SH-SY5Y (cell line): ENCODE measurements at regions not wholly inside any gene's neighbourhood (a gene's known extent, or its start where the extent isn't known, plus 50 kb on each side); places are given as distances from the start of the nearest gene placed in this dataset.

Source experiments
- GATA2 ChIP-seq: IDR thresholded peaks from 2 replicates; pipeline ENCODE4 v1.6.1; 2011; ENCODE audit warnings: mild to moderate bottlenecking, low read depth, low read length
- GATA3 ChIP-seq: IDR thresholded peaks from 2 replicates; pipeline ENCODE4 v1.6.1; 2011; ENCODE audit warnings: low read depth, mild to moderate bottlenecking, low read length, moderate library complexity

DNA sequence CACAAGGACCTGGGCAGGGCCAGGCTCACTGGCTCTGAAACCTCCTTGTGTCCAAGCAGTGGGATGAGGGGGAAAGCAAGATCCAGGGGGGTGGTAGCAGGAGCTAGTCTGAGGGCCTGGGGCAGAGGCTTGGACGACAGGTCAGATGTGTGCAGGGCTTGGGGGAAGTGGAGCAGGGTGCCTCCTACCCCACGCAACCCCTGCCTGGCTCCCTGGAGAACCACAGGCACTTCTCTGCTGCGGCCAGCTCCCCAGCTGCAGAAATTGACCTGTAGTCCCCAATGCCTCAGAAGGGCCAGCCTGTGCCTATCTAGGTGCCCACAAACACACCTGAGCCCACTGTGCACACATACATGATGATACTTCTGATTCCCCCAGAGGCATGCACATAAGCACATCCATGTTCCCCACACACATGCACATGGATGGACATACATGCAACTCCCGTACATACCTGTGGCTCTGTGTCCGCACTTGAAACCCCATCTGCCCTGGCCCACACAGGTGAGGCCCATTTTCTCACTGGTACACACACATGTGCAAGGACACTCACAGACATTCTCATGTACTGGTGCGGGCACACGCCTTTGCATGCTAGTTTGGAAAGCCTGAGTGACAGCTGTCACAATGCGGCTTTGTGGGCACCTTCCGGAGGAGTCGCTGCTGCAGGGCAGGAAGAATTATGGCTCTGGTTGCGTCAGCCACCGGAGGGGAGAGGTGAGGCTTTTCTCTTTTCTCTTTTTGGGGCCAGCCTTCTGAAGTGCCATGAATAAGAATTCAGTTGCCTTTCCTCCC, 247.2 kb upstream of the CSF3R start:
- no peak for TF ChIP-seq GATA2
- no peak for TF ChIP-seq GATA3

DNA sequence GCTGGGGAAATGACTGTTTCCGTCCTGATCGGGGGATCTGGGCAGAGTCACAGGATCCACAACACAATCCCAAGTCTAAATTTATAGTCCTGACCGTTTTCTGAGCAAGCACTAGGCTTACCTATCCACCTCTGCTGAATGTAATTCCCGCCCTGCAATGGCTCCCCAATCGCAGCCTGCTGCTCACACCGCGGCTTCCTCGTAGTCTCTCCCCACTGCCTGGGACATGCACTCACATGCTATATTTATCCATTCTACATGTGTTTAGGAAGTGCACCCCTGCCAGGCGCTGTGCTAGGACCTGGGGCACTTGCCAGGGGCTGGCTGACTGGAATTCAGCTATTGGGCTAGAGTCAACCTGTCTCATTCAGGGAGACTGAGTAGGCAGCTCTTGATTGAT, 246.6 kb upstream of the CSF3R start:
- TF ChIP-seq GATA2 (no peak), GATA3 (no peak)

DNA sequence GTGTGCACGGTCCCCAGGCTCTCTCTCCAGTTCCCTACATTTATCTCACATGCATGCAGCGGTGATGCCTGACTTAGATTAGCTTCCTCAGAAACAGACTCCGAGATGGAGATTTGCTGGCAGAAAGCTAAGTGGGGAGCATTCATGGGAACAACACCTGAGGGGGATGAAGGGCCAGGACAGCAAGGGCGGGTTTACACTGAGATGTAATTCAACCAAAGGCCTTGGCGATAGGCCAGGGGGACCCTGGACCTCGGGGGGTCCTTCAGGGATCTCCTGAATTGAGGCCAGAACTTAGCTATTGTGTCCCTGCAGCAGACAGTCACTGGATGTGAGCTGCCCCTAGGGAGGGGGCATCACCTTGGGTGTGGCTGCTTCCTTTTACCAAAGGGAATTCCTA, 246.1 kb upstream of the CSF3R start:
- TF ChIP-seq GATA2 (no peak), GATA3 (no peak)

DNA sequence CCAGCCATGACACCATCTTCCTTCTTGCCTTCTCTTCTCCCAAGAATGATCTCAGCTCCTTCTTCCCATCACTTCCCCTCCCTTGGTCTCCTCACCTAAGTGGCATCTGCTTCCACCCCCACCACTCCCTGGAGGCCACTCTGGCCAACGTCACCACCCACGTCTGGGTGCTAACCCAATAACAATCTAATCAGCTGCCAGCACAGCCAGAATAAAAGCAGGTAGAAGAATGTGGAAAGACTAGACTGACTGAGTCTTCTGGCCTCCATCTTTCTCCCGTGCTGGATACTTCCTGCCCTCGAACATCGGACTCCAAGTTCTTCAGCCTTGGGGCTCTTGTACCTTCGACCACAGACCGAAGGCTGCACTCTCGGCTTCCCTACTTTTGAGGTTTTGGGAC, 245.3 kb upstream of the CSF3R start:
- TF ChIP-seq GATA2 (no peak), GATA3 (no peak)

DNA sequence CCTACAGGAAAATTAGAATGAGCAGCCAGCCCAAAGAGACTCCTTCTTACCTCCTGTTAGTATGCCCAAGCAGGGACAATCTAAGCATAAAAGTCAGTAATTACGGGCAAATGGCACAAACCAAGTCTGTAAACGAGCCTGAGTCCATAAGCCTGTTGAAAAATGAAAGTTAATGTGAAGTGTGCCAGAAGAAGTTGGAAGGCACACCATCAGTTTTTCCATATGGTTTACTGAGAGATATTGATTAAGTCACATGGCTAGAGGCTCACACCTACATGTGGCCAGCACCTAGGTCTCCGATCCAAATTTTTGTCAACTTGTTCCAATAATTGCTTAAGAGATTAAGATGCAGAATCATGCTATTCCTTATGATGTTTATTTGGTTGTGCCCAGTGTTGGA, 242.4 kb upstream of the CSF3R start:
- TF ChIP-seq GATA3 = no peak
- no peak for TF ChIP-seq GATA2

DNA sequence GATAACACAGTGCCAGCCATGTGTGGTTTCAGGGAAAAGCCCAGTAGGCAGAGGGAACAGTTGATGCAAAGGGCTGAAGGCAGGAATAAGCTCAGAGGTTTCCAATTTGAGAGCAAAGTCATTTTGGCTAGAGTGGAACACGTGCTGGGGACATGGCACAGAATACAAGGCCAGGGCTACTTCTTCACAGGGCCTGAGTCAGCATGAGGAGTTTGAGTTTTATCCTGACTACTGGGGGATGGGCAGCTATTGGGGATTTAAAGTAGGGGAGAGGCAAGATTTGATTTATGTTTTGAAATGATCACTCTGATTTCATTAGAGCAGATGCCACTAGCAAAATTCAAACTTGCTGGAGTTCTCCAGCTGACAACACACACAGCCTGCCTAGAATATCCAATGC, 241.1 kb upstream of the CSF3R start:
- TF ChIP-seq GATA3 = no peak
- TF ChIP-seq GATA2 = no peak

DNA sequence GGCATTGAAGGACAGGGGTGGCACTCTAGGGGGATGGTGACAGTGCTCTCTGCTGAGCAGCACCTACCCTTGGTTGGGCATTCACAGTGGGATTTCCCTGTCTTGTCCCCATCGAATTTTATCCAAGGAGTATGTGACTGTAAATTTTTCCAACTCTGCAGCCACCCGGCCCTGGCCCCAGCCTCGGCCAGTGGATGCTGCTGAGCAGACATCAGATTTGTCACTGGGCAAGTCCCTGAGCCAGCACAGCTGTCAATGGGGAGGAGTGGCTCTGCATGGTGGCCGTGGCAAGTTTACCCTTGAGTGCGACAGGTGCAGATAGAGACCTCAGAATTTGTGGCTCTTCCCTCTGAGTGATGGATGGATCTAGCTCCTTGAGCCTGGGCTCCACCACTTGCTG, 240.2 kb upstream of the CSF3R start:
- no peak for TF ChIP-seq GATA3
- TF ChIP-seq GATA2 = no peak

DNA sequence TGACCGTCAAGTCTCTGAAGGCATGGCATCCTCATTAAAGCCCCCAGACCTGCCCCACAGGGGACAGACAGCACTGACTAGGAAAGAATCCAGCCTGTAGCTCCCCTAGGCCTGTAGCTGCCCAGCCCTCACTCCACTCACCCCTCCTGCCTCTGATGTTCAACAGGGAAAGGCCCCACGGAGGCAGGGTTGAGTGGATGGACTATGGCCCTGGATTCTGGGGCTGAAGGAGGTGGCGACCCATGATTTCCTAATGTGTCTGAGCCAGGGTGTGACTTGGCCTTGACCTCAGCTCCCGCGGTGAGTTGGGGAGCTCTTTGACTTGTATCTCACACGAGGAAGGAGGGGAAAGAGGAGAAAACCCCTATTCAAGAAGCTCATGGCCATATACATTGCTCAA, 238.5 kb upstream of the CSF3R start:
- TF ChIP-seq GATA2 (no peak), GATA3 (no peak)

DNA sequence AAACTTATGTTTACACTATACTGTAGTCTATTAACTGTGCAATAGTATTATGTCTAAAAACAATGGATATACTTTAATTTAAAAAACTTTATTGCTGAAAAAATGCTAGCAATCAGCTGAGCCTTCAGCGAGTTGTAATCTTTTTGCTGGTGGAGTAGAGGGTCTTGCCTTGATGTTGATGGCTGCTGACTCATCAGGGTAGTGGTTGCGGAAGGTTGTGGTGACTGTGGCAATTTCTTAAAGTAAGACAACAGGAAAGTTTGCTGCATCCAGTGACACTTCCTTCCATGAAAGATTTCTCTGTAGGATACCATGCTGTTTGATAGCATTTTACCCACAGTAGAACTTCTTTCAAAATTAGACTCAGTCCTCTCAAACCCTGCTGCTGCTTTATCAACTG, 234.7 kb upstream of the CSF3R start:
- no peak for TF ChIP-seq GATA2
- no peak for TF ChIP-seq GATA3

DNA sequence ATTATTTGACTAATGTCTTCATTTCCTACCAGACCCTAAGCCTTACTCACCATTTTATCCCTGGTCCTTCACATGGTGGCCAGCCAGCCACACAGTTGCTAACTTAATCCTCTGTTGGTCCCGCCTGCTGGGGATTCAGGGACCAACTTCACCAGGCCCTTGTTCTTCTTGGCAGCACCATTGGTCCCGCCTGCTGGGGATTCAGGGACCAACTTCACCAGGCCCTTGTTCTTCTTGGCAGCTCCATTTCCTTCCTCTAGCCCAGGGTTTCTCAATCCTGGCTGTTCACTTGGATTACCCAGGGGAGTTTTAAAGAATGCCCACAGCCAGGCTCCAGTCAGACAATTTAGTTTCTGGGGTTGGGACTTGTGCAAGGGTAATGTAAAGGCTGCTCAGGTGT, 233.1 kb upstream of the CSF3R start:
- TF ChIP-seq GATA2 (no peak), GATA3 (no peak)

DNA sequence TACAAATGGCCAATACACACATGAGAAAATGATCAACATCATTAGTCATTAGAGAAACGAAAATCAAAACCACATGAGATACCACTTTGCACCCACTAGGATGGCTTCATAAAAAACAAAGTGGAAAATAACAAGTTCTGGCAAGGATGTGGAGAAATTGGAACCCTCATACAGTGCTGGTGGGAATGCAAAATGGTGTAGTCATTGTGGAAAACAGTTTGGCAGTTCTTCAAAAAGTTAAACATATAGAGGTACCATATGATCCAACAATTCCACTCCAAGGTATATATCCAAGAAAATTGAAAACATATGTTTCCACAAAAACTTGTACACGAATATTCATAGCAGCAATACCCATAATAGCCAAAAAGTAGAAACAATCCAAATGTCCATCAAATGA, 231.6 kb upstream of the CSF3R start:
- TF ChIP-seq GATA2 (no peak), GATA3 (no peak)

DNA sequence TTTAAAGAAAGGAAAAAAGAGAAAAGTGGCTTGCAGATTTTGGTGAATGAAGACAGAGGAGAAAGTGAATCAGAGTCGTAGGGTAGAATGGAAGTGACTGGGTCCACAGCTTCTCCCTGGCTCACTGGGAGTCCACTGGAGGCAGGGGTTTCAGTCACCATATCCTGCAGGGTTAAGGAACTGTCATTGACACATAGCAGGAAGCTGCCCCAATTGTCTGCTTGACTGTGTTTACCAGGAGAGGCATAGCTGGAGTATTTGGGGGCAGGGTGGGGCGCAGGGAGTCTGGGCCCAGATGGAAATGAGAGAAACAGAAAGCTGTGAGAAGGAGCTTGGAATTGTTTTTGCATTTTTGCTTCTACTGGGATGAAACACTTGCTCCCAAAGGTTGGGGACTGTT, 228.8 kb upstream of the CSF3R start:
- TF ChIP-seq GATA2 = no peak

DNA sequence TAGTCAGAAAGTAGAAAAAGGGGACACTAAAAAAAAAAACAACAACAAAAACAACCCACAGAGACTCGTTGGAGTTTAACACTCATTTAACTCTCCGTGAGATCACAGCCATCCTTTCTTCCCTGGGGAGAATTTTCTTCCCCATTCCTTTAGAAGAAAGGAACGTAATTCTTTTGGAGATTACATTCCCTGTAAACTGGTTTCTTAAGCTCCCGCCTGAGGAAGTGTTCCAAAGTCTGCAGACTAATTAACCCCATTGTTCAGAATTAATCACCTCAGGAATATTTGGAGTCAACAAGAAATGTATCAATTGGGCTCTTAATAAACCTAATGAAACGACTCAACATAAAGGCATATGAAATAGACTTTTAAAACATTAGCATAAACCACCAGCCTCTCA, 228.2 kb upstream of the CSF3R start:
- no peak for TF ChIP-seq GATA2
- TF ChIP-seq GATA3 = no peak

DNA sequence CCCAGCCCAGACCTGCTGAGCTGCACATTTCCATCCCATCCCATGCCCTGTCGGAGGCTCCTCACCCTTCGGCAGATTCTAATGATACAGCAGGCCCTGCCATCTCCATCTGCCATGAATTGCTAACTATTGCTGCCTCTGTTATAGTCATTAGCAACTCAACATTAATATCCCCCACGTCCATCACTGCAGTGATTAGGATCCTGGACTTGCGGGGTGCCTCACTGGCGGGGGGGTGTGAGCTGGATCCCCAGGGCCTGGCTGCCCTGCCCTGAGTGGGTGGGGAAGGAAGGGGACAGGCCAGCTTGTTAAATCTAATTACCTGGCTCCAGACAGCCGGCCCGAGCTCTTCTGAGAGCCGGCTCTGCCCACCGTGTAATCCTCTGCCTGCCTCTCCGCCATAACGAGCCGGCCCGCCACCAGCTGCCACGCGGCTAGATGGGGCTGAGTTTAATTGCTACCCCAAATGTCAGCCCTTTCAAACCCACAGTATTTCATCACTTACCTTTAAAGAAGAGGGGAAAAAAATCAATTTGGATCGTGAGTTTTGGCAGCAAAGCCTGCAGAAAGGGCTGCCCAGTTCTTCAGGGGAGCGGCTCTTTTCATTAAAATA, 227.3 kb upstream of the CSF3R start:
- TF ChIP-seq GATA3 (no peak), GATA2 (peak; percentile 46; the same call in 1 of the 2 replicates)

DNA sequence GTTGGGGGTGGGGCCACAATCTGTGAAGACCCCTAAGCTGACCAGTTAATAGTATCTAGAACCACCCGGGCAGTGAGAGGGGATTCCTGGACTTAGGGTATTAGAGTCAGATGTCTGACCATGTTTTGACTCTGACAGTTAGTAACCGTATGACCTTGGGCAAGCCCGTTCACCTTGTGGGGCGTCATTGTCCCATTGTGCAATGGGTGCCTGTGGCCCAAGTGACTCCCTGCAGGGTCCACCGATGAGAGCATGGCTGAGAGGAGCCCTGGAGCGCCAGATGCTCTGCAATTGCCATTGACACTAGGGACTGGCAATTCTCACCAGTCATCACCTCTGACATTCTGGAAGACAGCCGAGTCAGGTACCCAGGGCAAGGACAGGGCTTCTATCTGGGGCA, 225.9 kb upstream of the CSF3R start:
- TF ChIP-seq GATA2 (no peak), GATA3 (no peak)

DNA sequence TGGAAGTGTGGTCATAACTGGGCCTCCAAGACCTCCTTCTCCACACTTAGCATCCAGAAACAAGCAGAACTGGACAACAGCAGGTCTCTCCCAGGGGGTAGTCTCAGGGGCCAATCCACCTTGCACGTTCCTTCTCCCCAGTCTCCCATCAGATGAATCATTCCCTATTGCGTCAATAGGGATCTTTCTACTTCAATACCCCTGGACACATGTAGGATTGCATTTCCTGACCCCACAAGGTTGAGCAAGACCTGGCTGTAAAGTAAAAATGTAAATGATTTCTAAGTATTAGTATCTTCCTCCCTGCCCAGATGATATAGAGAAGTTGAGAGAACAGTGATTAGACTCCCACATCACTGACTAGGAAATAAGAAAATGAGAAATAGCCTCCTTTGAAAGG, 224.5 kb upstream of the CSF3R start:
- TF ChIP-seq GATA2 (no peak), GATA3 (no peak)

DNA sequence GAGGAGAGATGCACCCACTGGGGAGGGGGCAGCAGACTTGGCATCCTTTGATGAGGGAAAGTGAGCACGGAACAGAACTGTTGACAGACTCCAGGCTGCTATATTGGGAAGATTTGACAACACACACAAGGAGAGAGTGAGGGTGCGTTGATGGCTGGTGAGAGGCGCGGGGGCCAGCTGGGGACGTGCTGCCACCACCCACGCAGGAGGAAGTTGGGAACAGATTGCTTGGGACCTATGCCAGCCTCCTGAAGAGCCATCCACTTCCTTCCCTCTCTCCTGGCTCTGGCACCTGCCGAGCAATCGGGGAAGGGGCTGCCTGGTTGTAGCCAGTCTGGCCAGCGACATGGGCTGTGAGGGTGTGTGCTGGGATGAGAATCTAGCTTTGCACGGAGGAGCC, 223.7 kb upstream of the CSF3R start:
- TF ChIP-seq GATA2 (no peak), GATA3 (no peak)
